GM23338 (cell line): ENCODE measurements at regions not wholly inside any gene's neighbourhood (a gene's known extent, or its start where the extent isn't known, plus 50 kb on each side); places are given as distances from the start of the nearest gene placed in this dataset.

Source experiments
- CREB1 ChIP-seq: fragments of 250-450 bp; sonication (Bioruptor Pico); IDR thresholded peaks from 2 replicates; pipeline ENCODE4 v1.5.0; 2020; ENCODE audit warnings: low read depth, mild to moderate bottlenecking, moderate library complexity
- EZH2 ChIP-seq: fragments of 200-600 bp; sonication (generic); IDR thresholded peaks from one replicate; pipeline ENCODE4 v1.8.0; 2017; ENCODE audit warnings: antibody characterized with exemption, mild to moderate bottlenecking, low read depth; ENCODE audit not compliant: unreplicated experiment
- EZH2phosphoT487 ChIP-seq: fragments of 200-600 bp; sonication (generic); IDR thresholded peaks from one replicate; pipeline ENCODE4 v1.8.1; 2018; ENCODE audit warnings: antibody characterized with exemption; ENCODE audit not compliant: unreplicated experiment
- JUNB ChIP-seq: IDR thresholded peaks from one replicate; pipeline ENCODE4 v1.6.1; 2016; ENCODE audit warnings: antibody characterized with exemption; ENCODE audit not compliant: unreplicated experiment
- POLR2AphosphoS5 ChIP-seq: IDR thresholded peaks from 2 replicates; pipeline ENCODE4 v1.6.1; 2016; ENCODE audit warnings: antibody characterized with exemption, low read depth
- ZNF331 ChIP-seq: fragments of 250-450 bp; sonication (Bioruptor Pico); IDR thresholded peaks from 2 replicates; pipeline ENCODE4 v1.5.0; 2020; ENCODE audit warnings: low read depth, mild to moderate bottlenecking, moderate library complexity
- TF ChIP-seq, protein P1 (sequence below): IDR thresholded peaks from one replicate; pipeline ENCODE4 v1.6.1; 2018; ENCODE audit warnings: antibody characterized with exemption; ENCODE audit not compliant: unreplicated experiment
- TF ChIP-seq, protein P2 (sequence below), 2 experiments: fragments of 200-600 bp in 1 of 2; sonication (generic) in 1 of 2; conservative IDR thresholded peaks; 2 replicates each; pipeline versions ENCODE4 v1.5.1 to v1.6.1; 2016 to 2017; ENCODE audit warnings: antibody characterized with exemption in 2 of 2, low read depth in 2 of 2, mild to moderate bottlenecking in 2 of 2, moderate library complexity in 1 of 2

DNA sequence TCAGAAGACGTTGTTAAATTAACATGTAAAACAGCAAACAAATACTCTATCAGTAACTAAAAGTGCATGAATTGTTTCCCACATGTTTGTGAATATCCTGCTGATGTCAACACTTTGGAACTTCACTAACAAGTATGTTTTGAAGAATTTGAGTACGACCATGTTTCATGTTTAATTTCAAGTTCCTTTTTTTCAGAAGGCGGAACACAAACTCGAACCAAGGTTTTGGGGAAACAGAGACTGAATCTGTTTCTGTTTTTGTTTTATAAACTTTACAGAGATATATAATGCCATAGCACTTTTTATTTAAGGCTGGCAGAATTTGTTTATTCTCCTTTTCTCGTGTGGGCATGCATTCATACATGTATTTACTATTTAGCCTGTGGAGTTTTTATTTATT lies 509.3 kb upstream of the CITED2 start:
- TF ChIP-seq, protein P1, sequence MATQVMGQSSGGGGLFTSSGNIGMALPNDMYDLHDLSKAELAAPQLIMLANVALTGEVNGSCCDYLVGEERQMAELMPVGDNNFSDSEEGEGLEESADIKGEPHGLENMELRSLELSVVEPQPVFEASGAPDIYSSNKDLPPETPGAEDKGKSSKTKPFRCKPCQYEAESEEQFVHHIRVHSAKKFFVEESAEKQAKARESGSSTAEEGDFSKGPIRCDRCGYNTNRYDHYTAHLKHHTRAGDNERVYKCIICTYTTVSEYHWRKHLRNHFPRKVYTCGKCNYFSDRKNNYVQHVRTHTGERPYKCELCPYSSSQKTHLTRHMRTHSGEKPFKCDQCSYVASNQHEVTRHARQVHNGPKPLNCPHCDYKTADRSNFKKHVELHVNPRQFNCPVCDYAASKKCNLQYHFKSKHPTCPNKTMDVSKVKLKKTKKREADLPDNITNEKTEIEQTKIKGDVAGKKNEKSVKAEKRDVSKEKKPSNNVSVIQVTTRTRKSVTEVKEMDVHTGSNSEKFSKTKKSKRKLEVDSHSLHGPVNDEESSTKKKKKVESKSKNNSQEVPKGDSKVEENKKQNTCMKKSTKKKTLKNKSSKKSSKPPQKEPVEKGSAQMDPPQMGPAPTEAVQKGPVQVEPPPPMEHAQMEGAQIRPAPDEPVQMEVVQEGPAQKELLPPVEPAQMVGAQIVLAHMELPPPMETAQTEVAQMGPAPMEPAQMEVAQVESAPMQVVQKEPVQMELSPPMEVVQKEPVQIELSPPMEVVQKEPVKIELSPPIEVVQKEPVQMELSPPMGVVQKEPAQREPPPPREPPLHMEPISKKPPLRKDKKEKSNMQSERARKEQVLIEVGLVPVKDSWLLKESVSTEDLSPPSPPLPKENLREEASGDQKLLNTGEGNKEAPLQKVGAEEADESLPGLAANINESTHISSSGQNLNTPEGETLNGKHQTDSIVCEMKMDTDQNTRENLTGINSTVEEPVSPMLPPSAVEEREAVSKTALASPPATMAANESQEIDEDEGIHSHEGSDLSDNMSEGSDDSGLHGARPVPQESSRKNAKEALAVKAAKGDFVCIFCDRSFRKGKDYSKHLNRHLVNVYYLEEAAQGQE: no peak
- TF ChIP-seq EZH2: no peak
- TF ChIP-seq, protein P2, sequence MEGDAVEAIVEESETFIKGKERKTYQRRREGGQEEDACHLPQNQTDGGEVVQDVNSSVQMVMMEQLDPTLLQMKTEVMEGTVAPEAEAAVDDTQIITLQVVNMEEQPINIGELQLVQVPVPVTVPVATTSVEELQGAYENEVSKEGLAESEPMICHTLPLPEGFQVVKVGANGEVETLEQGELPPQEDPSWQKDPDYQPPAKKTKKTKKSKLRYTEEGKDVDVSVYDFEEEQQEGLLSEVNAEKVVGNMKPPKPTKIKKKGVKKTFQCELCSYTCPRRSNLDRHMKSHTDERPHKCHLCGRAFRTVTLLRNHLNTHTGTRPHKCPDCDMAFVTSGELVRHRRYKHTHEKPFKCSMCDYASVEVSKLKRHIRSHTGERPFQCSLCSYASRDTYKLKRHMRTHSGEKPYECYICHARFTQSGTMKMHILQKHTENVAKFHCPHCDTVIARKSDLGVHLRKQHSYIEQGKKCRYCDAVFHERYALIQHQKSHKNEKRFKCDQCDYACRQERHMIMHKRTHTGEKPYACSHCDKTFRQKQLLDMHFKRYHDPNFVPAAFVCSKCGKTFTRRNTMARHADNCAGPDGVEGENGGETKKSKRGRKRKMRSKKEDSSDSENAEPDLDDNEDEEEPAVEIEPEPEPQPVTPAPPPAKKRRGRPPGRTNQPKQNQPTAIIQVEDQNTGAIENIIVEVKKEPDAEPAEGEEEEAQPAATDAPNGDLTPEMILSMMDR (conservative IDR thresholded peaks at IDR 0.05; ENCODE audit: low read depth in 2 of 2): no peak
- TF ChIP-seq POLR2AphosphoS5: no peak
- TF ChIP-seq JUNB: no peak
- TF ChIP-seq EZH2phosphoT487: no peak
- TF ChIP-seq CREB1 (CRISPR knock-in tag): no peak
- no peak for TF ChIP-seq ZNF331 (CRISPR knock-in tag)
